NCI-H1694 (cell line): ENCODE measurements at regions not wholly inside any gene's neighbourhood (a gene's known extent, or its start where the extent isn't known, plus 50 kb on each side); places are given as distances from the start of the nearest gene placed in this dataset.
"Not testable (repeated sequence)": the region's sequence is repeated elsewhere in the genome, so short reads cannot be mapped to it uniquely, and the experiment has no call there.

Experiments used
- DNase-seq: peaks from one replicate; lab custom pipeline; 2025; lab: John Stamatoyannopoulos, UW

DNA sequence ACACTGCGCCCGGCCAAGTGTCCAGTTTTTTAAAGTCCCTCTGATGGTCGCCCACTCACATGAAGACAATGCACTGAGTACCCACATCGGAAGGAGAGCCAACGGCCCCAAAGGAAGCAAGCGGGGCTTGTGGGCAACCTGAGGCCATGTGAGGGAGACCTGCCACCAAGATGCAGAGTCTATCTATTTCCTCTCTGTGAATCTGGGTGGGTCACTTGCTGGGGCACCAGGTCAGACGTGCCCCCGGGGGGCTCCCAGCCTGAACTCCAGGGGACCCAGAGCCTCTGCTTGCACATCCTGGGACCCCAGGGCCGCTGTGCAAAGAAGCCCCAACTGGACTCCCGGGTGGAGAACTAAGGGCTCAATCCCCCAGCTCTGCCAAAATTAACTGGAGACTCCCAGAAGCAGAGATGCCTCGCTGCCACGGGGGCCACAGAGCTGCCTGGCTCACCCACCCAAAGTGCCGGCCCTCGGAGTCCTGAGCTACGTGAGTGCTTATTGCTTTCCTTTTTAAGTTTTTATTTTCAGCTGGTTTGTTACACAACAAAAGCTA is 106.4 kb downstream of the BRD1 start:
- DNase-seq, result no peak

DNA sequence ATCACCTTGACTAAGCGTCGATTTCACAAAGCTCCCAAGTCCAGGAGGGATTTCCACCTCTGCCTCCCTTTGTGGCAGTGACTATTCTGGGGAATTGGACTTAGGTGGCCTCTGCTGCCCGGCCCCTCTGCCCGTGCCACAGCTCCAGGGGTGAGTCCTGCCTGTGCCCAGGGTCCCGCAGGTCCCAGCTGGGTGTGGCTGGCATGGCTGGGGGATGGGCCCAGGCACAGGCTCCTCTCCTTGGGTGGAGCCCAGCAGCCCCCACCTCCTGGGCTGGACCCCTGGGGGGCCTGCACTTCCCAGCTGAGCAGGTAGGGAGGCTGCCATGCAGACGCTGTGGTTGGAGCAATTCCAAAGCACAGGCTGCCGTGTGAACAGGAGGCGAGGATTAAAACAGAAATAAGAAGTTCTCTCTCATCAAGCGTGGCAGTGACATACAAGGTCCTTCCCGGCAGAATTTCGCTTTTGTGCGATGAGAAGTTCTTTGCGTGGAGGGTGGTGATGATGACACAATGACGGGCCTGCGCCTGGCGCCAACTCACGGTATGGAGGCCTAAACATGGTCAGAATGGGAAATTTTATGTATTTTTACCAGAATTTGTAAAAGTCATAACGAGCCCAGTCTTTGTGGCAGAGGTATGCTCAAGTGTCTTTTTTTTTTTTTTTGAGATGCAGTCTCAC is 107.3 kb downstream of the BRD1 start:
- no peak for DNase-seq

GRCh38 chr22:49719046-49719445 is 108.6 kb downstream of the BRD1 start:
- DNase-seq, result no peak

DNA sequence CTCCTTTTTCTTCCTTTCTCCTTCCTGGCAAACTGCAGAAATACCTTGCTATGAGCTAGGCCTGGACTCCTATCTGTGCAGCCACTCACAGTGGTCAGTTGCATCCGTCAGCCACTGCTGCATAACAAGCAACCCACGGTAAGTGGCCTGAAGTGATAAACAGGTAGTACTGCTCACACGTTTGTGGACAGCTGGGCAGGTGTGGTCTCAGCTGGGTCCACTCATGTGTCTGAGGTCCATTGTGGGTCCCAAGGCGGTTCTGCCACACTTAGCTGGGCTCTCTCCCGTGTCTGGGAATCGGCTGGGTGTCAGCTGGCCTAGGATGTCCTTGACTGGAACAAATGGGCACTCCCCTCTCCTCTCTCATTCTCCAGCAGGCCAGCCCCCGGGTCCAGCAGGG is 109.3 kb downstream of the BRD1 start:
- DNase-seq, result no peak

- DNase-seq, result no peak
These were observed 110.3 kb downstream of the BRD1 start for GRCh38 chr22:49717322-49717919.

DNA sequence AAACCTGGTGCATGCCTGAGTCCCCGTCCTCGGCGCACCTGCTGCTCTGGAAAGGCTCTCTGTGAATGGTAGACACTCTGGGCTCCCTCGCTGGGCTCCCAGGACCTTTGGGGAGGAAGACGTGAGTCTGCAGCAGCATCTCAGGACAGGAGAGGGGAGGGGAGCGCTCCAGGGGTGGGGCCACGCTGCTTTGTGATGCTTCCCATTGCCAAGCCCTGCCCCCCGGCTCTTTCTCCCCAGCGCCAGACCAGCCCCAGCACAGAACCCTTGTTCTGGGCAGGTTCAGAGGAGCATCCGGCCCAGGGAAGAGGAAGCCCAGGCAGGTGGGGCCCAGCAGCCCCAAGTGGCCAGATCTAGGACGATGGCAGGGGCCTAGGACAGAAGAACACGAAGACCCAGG is 111.2 kb downstream of the BRD1 start:
- DNase-seq, result no peak

DNA sequence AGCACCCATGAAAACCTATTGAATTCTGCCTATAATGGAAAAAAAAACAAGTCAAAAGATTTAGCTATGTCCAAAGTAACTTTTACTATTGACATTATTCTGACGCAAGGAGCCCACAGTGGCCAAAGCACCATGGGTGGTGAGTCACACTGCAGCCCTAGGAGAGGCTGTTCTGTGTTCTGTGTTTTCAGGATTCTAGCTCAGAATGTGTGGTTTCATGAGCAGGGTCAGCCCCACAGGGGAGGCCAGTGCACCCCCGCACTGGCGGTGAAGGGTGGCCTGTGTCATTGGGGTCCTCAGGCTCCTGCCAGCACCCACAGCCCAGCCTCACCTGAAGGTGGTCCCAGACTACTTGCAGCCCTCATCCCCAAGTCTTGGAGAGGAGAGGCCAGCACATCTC is 112.2 kb downstream of the BRD1 start:
- DNase-seq, result no peak

- no peak for DNase-seq
These were observed 114.7 kb downstream of the BRD1 start for GRCh38 chr22:49713003-49713402.

- DNase-seq, result no peak
These were observed 115.4 kb downstream of the BRD1 start for GRCh38 chr22:49712195-49712791.

GRCh38 chr22:49710746-49711145 is 116.9 kb downstream of the BRD1 start:
- no peak for DNase-seq

DNA sequence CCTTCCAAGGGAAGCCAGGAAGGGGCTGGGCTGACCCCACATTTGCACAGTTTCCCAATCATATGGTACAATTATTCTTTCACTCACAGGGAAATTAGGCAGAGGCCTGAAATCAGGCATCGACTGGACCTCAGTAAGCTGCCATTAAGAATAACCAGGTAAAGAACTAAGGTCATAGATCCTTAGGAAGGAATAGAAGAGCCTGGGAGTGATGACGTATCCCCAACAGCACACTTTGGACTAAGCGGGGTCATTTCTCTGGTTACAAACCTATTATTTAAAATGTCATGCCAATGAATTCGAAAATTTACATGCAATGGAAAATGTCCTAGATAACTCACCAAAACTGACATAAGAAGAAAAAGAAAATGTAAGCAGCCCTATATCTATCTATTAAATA is 118.2 kb downstream of the BRD1 start:
- DNase-seq, result no peak

GRCh38 chr22:49705972-49706352 is 121.7 kb downstream of the BRD1 start:
- no peak for DNase-seq

- no peak for DNase-seq
These were observed 122.3 kb downstream of the BRD1 start for GRCh38 chr22:49705216-49705971.

DNA sequence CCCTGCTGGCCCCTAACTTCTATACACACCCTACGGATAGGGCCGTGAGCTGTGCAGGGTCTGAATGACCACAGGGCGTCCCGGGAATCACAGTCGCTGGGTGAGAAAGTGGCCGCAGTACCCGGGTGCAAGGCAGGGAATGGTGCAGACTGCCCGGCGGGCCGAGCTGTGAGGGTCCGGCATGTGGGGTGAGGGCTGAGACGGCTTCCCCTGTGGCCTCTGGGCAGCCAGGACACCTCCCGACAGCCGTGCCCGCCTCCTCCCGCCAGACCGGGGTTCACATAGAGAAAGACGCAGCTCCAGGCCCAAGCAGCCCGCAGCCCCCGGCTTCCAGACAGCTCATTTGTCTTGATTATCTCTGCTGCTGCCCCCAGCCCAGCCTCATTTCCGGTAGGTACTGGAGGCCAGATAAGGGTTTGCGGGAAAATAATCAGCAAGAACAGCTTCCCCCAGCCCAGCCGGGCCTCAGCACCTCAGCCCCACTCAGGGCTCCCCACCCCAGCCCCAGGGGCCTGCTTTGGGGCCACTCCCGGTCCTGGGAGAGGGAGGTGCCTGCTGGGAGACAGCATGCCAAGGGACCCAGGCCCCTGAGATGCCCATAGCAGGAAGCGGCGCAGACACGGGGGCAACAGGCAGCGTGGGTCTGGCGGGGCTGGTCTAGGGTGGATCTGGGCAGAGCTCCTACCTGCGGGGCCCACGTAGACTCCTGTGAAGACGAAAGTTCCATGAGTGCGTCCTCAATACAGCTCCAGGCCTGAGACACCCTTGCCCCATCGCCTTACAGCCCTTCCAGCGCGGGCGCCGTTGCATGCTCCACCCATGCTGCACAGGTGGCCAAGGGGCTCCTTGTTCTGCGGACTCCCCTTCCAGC is 123.1 kb downstream of the BRD1 start:
- DNase-seq, result no peak

- no peak for DNase-seq
These were observed 123.7 kb downstream of the BRD1 start for GRCh38 chr22:49703990-49704344.

DNA sequence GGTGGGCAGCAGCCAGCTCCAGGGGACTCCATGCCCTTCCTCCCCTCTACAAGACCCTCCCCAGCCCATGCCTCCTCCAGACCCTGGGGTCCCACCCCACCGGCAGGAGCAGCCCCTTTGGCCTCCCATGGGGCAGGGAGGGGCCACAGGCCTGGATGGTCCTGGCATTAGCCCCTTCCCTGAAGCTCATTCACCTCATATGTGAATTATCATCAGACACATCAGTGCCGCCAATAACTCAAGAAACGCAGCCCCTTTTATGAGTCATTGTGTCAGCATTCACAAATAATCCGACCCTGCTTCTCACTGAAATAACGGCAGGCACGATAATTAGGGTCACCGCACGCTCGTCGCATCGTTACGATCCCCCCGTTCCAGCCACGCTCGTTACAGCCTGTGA is 124.2 kb downstream of the BRD1 start:
- DNase-seq, result no peak

- no peak for DNase-seq
These were observed 125.6 kb downstream of the BRD1 start for GRCh38 chr22:49702068-49702397.

DNA sequence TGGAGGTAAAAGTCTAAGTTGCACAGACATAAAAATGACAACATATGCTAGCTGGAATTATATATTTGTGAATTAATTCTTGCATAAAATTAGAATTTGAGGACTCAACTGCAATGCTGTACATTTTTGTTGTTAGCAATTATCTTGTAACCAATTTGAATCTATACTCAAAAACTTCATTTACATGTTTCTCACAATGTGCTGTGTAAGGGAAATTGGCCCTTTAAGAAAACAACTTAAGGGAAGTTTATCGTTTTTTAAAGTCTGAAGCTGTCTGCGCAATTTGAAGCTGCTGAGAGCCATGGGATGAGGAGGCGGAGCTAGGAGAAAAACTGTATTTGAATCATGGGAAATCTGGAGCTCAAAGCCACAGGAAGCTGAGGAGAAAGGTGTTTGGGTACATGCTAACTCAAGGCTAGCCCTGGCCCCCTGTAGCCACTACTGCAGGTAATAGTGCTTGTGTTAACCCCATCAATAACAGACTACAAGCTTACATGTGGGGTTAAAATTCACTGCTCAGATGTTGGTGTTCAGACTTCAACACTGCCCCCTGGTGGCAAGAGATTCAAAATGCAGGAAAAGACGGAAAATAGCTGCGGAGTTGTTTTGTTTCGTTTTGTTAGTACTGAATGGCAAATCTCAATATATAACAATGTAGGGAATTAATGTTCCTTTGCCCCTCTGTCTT is 126.1 kb downstream of the BRD1 start:
- no peak for DNase-seq

DNA sequence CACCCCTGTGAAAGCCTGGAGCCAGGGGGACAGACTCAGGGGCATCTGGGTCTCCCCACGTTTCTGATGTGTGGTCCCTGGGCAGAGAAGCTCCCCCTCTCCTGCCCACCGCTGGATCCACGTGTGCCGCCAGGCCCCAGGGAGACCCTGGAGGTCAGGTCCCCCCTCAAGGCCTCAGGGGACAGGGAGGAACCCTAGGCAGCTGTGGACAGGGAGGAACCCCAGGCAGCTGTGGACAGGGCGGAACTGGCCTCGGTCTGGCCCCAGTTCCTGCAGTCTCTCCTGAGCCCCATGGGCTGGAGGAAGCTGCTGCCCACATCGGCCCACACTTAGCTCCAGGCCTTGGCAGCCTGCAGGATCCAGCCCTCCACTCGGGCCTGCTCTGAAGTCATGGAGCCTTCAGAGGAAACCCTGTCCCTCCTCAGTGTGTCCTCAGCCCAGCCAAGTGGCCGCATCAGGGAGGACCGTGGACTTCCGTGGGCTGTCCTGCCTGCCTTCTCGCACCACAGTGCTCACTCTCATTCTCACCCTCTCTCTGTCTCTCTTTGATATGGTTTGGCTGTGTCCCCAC is 127.7 kb downstream of the BRD1 start:
- no peak for DNase-seq

- DNase-seq, result no peak
These were observed 128.2 kb downstream of the BRD1 start for GRCh38 chr22:49699476-49699875.

DNA sequence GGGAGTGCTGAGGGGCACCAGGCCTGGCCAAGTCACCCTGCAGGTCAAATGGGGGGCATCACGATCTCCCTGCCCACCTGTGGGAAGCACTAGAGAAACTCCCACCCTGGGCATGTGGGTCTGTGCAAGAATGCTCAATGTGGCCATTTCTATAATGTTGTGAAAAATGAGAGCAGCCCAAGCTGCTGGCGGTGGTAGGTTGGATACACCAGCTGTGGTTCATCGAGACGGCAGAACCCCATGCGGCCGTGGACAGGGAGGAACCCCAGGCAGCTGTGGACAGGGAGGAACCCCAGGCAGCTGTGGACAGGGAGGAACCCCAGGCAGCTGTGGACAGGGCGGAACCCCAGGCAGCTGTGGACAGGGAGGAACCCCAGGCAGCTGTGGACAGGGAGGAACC is 129.1 kb downstream of the BRD1 start:
- DNase-seq, result not testable (repeated sequence)
